ENCODE measurements at regions not wholly inside any gene's neighbourhood (a gene's known extent, or its start where the extent isn't known, plus 50 kb on each side); places are given as distances from the start of the nearest gene placed in this dataset.

DNA sequence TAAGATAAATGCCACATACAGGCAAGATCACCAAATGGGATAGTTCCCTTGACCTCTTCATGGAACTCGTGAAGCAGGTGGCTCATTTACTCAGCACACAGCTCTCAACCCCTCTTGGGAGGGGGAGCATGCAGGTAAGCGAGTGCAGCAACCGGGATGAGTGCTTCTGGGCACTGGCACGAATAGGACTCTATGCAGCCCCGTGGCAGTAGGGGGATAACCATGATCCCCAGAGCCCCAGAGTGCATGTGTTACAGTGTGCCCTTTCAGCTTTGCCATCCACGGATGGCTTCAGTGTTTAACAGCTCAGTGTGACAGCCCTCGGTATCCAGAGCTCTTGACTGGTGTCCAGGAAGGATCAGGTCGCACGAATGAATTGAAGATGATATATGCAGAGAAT is 1187.1 kb downstream of the CDH9 start:
- no peak for TF ChIP-seq POLR2A (IDR thresholded peaks at IDR 0.05)
- TF ChIP-seq, protein P1, sequence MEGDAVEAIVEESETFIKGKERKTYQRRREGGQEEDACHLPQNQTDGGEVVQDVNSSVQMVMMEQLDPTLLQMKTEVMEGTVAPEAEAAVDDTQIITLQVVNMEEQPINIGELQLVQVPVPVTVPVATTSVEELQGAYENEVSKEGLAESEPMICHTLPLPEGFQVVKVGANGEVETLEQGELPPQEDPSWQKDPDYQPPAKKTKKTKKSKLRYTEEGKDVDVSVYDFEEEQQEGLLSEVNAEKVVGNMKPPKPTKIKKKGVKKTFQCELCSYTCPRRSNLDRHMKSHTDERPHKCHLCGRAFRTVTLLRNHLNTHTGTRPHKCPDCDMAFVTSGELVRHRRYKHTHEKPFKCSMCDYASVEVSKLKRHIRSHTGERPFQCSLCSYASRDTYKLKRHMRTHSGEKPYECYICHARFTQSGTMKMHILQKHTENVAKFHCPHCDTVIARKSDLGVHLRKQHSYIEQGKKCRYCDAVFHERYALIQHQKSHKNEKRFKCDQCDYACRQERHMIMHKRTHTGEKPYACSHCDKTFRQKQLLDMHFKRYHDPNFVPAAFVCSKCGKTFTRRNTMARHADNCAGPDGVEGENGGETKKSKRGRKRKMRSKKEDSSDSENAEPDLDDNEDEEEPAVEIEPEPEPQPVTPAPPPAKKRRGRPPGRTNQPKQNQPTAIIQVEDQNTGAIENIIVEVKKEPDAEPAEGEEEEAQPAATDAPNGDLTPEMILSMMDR (IDR thresholded peaks at IDR 0.05), result no peak

Data from gastroesophageal sphincter (tissue), 3 donors.